ENCODE measurements at regions not wholly inside any gene's neighbourhood (a gene's known extent, or its start where the extent isn't known, plus 50 kb on each side); places are given as distances from the start of the nearest gene placed in this dataset.

DNA sequence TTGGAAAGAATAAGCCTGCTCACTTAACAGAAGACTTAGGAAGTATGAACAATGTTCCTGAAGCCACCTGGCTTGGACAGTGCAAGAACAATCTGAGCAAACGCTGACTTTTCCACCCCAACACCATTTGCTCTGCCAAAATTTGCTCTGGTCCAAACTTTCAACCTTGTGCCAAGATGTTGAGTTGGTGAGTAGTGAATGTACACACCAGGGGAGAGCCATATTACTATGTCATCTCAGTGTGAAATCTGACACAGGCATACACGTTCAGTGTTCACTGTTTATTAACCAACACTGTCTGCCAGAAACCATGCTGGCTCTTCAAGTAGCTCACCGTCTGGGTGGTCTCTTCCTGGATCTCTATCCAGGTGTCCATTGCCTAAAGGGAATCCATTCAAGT is 152.9 kb upstream of the LPP start:
- Histone ChIP-seq H3K27ac (ENCODE audit: low read depth, low read length) (no peak overlapping the region), H2AFZ (ENCODE audit: low read depth, low read length, poor library complexity, severe bottlenecking) (no peak overlapping the region), H3K9me2 (ENCODE audit: insufficient read depth) (no peaks in the 10 kb centered on the region), H3K4me3 (replicated peaks in 1 of 2; ENCODE audit: low read depth in 1 of 2, low read length in 2 of 2) (no peak overlapping the region), H3K36me3 (ENCODE audit: control insufficient read depth in 1 of 2, insufficient read depth in 2 of 2, low read length in 2 of 2) (no peaks in the 10 kb centered on the region), H4K20me1 (ENCODE audit: insufficient read depth) (no peaks in the 10 kb centered on the region), H3K79me2 (ENCODE audit: insufficient read depth, low read length) (no peaks in the 10 kb centered on the region), H3K4me1 (ENCODE audit: control insufficient read depth in 1 of 2, insufficient read depth in 2 of 2, low read length in 2 of 2) (no peaks in the 10 kb centered on the region), H3K9me3 (ENCODE audit: control insufficient read depth in 1 of 2, insufficient read depth in 1 of 2, low read depth in 1 of 2, low read length in 2 of 2) (no peaks in the 10 kb centered on the region), H3K4me2 (ENCODE audit: low read length) (no peak overlapping the region), H3K27me3 (ENCODE audit: insufficient read depth, low read length) (no peaks in the 10 kb centered on the region), H3K9ac (ENCODE audit: low read length) (no peak overlapping the region)
- ChIA-PET RAD21 (ENCODE audit: low non-redundant PET in 1 of 2, low total read pairs in 2 of 2, uncharacterized antibody in 2 of 2, unreplicated experiment in 2 of 2) (no interaction called here), POLR2A (interaction anchor here (0.8 kb wide), 1 partner anchor 256 kb away, joined by 3 read pairs; the partner anchor contains the start of gene BCL6), CTCF (no interaction called here)
- no peak for ATAC-seq
- TF ChIP-seq ELF1 (IDR thresholded peaks at IDR 0.05; ENCODE audit: borderline replicate concordance, low read depth) (no peak), JUND (IDR thresholded peaks at IDR 0.05) (no peak), EZH2phosphoT487 (IDR thresholded peaks at IDR 0.05; ENCODE audit: borderline replicate concordance) (no peak), CEBPB (IDR thresholded peaks at IDR 0.05; ENCODE audit: low read depth) (no peak), EGR1 (IDR thresholded peaks at IDR 0.05; ENCODE audit: low read depth) (no peak)
- TF ChIP-seq, protein P1, sequence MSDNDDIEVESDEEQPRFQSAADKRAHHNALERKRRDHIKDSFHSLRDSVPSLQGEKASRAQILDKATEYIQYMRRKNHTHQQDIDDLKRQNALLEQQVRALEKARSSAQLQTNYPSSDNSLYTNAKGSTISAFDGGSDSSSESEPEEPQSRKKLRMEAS (IDR thresholded peaks at IDR 0.05): no peak
- intact Hi-C loops (cut with micrococcal nuclease): no loop called here
- BruUV-seq (replicated peaks): no TSS peak
- no peak for DNase-seq (ENCODE audit: low read depth, low spot score)

DNA sequence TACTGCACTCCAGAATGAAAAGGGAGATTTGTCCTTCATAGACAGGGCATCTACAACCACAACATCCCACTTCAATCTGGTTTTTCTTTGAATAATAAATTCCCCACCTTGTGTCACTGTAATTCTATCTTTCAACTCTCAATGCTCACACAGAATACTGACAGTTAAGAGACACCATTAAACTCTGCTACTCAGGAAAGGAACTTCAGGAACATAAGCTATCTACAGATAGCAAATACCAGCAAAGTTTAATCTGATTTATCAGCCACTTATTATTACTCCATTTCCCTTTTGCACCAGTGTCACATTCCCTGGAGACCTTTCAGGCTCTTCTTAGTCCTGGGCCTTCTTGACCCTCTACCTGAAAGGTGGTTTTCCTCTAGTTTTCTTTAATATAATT is 152.0 kb upstream of the LPP start:
- Histone ChIP-seq H3K9me3 (ENCODE audit: control insufficient read depth in 1 of 2, insufficient read depth in 1 of 2, low read depth in 1 of 2, low read length in 2 of 2) (no peaks in the 10 kb centered on the region), H3K9me2 (ENCODE audit: insufficient read depth) (no peaks in the 10 kb centered on the region), H3K9ac (ENCODE audit: low read length) (no peak overlapping the region), H3K4me3 (replicated peaks in 1 of 2; ENCODE audit: low read depth in 1 of 2, low read length in 2 of 2) (no peak overlapping the region), H3K27ac (ENCODE audit: low read depth, low read length) (no peak overlapping the region), H3K27me3 (ENCODE audit: insufficient read depth, low read length) (no peaks in the 10 kb centered on the region), H3K4me1 (ENCODE audit: control insufficient read depth in 1 of 2, insufficient read depth in 2 of 2, low read length in 2 of 2) (no peaks in the 10 kb centered on the region), H3K4me2 (ENCODE audit: low read length) (no peak overlapping the region), H4K20me1 (ENCODE audit: insufficient read depth) (no peaks in the 10 kb centered on the region), H3K79me2 (ENCODE audit: insufficient read depth, low read length) (no peaks in the 10 kb centered on the region), H3K36me3 (ENCODE audit: control insufficient read depth in 1 of 2, insufficient read depth in 2 of 2, low read length in 2 of 2) (no peaks in the 10 kb centered on the region), H2AFZ (ENCODE audit: low read depth, low read length, poor library complexity, severe bottlenecking) (no peak overlapping the region)
- ChIA-PET POLR2A (no interaction called here), CTCF (no interaction called here), RAD21 (ENCODE audit: low non-redundant PET in 1 of 2, low total read pairs in 2 of 2, uncharacterized antibody in 2 of 2, unreplicated experiment in 2 of 2) (no interaction called here)
- DNase-seq (ENCODE audit: low read depth, low spot score) (no peak), ATAC-seq (no peak)
- TF ChIP-seq SIN3A (IDR thresholded peaks at IDR 0.05; ENCODE audit: low read depth): no peak
- TF ChIP-seq SRF (IDR thresholded peaks at IDR 0.05; ENCODE audit: low read depth): no peak
- no peak for TF ChIP-seq EZH2 (IDR thresholded peaks at IDR 0.05)
- no peak for TF ChIP-seq SP1 (IDR thresholded peaks at IDR 0.05; ENCODE audit: low read depth)
- no peak for TF ChIP-seq TCF7L2 (IDR thresholded peaks at IDR 0.05; ENCODE audit: borderline replicate concordance, extremely low read depth, insufficient read depth, insufficient read length)
- TF ChIP-seq, protein P2, sequence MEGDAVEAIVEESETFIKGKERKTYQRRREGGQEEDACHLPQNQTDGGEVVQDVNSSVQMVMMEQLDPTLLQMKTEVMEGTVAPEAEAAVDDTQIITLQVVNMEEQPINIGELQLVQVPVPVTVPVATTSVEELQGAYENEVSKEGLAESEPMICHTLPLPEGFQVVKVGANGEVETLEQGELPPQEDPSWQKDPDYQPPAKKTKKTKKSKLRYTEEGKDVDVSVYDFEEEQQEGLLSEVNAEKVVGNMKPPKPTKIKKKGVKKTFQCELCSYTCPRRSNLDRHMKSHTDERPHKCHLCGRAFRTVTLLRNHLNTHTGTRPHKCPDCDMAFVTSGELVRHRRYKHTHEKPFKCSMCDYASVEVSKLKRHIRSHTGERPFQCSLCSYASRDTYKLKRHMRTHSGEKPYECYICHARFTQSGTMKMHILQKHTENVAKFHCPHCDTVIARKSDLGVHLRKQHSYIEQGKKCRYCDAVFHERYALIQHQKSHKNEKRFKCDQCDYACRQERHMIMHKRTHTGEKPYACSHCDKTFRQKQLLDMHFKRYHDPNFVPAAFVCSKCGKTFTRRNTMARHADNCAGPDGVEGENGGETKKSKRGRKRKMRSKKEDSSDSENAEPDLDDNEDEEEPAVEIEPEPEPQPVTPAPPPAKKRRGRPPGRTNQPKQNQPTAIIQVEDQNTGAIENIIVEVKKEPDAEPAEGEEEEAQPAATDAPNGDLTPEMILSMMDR (IDR thresholded peaks at IDR 0.05 in 2 of 3, conservative IDR thresholded peaks at IDR 0.05 in 1 of 3; ENCODE audit: borderline replicate concordance in 1 of 3, insufficient read depth in 1 of 3, low read depth in 2 of 3, low read length in 2 of 3): no peak
- no TSS peak for BruUV-seq (replicated peaks)
- intact Hi-C loops (cut with micrococcal nuclease): no loop called here

All from HCT116 (cell line).